Neural crest cell (in vitro differentiated cells): ENCODE measurements at regions not wholly inside any gene's neighbourhood (a gene's known extent, or its start where the extent isn't known, plus 50 kb on each side); places are given as distances from the start of the nearest gene placed in this dataset.

Experiments used
- DNase-seq: peaks from one replicate; pipeline ENCODE4 v3.0.0; 2021; ENCODE audit warnings: low read depth, mixed read lengths, low spot score
- H3K27ac Mint-ChIP-seq: one replicate; pipeline ENCODE4 v1.8.0; 2021; ENCODE audit warnings: mild to moderate bottlenecking, mixed read lengths; ENCODE audit not compliant: unreplicated experiment
- H3K27me3 Mint-ChIP-seq: 2 replicates; pipeline ENCODE4 v1.8.0; 2021; ENCODE audit warnings: low read depth, mild to moderate bottlenecking, mixed read lengths
- H3K36me3 Mint-ChIP-seq: 2 replicates; pipeline ENCODE4 v1.8.0; 2021; ENCODE audit warnings: low read depth, mild to moderate bottlenecking, mixed read lengths
- H3K4me1 Mint-ChIP-seq: 2 replicates; pipeline ENCODE4 v1.8.0; 2021; ENCODE audit warnings: mixed read lengths
- H3K4me3 Mint-ChIP-seq: one replicate; pipeline ENCODE4 v1.8.0; 2021; ENCODE audit warnings: mild to moderate bottlenecking, mixed read lengths
- H3K9me3 Mint-ChIP-seq: 2 replicates; pipeline ENCODE4 v1.8.0; 2021; ENCODE audit warnings: mixed read lengths
- TF ChIP-seq, protein P1 (sequence below): fragments of 200-600 bp; sonication (generic); conservative IDR thresholded peaks from 2 replicates; pipeline ENCODE4 v1.5.0; 2021; ENCODE audit warnings: antibody characterized with exemption, mild to moderate bottlenecking

GRCh38 chr16:74052016-74052415 lies 244.6 kb upstream of the PSMD7 start:
- Mint-ChIP-seq H3K4me1 (no peaks in the 10 kb centered on the region), H3K27me3 (no peaks in the 10 kb centered on the region), H3K27ac (no peak overlapping the region), H3K36me3 (no peaks in the 10 kb centered on the region), H3K4me3 (no peak overlapping the region), H3K9me3 (peaks cover 16% of the 10 kb centered on the region)
- no peak for DNase-seq
- TF ChIP-seq, protein P1, sequence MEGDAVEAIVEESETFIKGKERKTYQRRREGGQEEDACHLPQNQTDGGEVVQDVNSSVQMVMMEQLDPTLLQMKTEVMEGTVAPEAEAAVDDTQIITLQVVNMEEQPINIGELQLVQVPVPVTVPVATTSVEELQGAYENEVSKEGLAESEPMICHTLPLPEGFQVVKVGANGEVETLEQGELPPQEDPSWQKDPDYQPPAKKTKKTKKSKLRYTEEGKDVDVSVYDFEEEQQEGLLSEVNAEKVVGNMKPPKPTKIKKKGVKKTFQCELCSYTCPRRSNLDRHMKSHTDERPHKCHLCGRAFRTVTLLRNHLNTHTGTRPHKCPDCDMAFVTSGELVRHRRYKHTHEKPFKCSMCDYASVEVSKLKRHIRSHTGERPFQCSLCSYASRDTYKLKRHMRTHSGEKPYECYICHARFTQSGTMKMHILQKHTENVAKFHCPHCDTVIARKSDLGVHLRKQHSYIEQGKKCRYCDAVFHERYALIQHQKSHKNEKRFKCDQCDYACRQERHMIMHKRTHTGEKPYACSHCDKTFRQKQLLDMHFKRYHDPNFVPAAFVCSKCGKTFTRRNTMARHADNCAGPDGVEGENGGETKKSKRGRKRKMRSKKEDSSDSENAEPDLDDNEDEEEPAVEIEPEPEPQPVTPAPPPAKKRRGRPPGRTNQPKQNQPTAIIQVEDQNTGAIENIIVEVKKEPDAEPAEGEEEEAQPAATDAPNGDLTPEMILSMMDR: no peak

DNA sequence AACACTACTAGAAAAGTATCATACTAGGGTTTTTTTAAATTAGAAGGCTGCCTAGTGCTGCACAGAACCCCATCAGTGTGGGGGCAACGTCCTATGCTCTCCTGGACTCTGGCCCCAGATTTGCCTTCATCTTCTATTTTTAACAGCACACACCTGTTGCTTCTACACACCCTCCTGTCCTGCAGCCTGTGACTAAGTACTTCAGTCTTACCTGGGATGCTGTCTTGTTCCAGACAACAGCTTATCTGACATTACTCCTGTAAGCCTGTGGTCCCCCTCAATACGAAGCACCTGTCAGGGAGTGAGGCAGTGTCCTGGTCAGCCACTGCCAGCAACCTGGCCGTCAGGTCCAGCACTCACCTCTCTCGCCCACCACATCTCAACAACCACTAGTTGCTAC lies 247.6 kb upstream of the PSMD7 start:
- no peaks in the 10 kb centered on the region for H3K4me1 Mint-ChIP-seq
- TF ChIP-seq, protein P1: no peak
- no peaks in the 10 kb centered on the region for H3K9me3 Mint-ChIP-seq
- DNase-seq: no peak
- no peak overlapping the region for H3K27ac Mint-ChIP-seq
- no peaks in the 10 kb centered on the region for H3K36me3 Mint-ChIP-seq
- no peak overlapping the region for H3K4me3 Mint-ChIP-seq
- H3K27me3 Mint-ChIP-seq: no peaks in the 10 kb centered on the region

GRCh38 chr16:74046524-74046923 lies 250.1 kb upstream of the PSMD7 start:
- Mint-ChIP-seq H3K27me3 (no peaks in the 10 kb centered on the region), H3K27ac (no peak overlapping the region)
- no peak for DNase-seq

GRCh38 chr16:74045513-74045912 lies 251.1 kb upstream of the PSMD7 start:
- no peak overlapping the region for H3K4me3 Mint-ChIP-seq
- no peaks in the 10 kb centered on the region for H3K27me3 Mint-ChIP-seq
- TF ChIP-seq, protein P1: no peak
- no peaks in the 10 kb centered on the region for H3K36me3 Mint-ChIP-seq
- H3K4me1 Mint-ChIP-seq: no peaks in the 10 kb centered on the region
- DNase-seq: no peak
- H3K27ac Mint-ChIP-seq: no peak overlapping the region
- H3K9me3 Mint-ChIP-seq: no peaks in the 10 kb centered on the region

More at GRCh38 chr16:74046524-74046923, 250.1 kb upstream of the PSMD7 start:
- Mint-ChIP-seq H3K36me3 (no peaks in the 10 kb centered on the region), H3K9me3 (no peaks in the 10 kb centered on the region), H3K4me3 (no peak overlapping the region), H3K4me1 (no peaks in the 10 kb centered on the region)
- TF ChIP-seq, protein P1: no peak

GRCh38 chr16:74035816-74036215 lies 260.8 kb upstream of the PSMD7 start:
- no peak for DNase-seq
- TF ChIP-seq, protein P1: peak; percentile 61
- peaks cover 3% of the 10 kb centered on the region for H3K27me3 Mint-ChIP-seq
- peaks cover 41% of the 10 kb centered on the region for H3K4me1 Mint-ChIP-seq
- no peaks in the 10 kb centered on the region for H3K36me3 Mint-ChIP-seq
- H3K27ac Mint-ChIP-seq: no peak overlapping the region
- no peaks in the 10 kb centered on the region for H3K9me3 Mint-ChIP-seq
- H3K4me3 Mint-ChIP-seq: no peak overlapping the region

GRCh38 chr16:74034862-74035261 lies 261.8 kb upstream of the PSMD7 start:
- DNase-seq: peak; percentile 32
- peaks cover 51% of the 10 kb centered on the region for H3K4me1 Mint-ChIP-seq
- H3K27ac Mint-ChIP-seq: no peak overlapping the region
- no peaks in the 10 kb centered on the region for H3K36me3 Mint-ChIP-seq
- peaks cover 3% of the 10 kb centered on the region for H3K27me3 Mint-ChIP-seq
- H3K9me3 Mint-ChIP-seq: no peaks in the 10 kb centered on the region
- TF ChIP-seq, protein P1: peak; percentile 71
- no peak overlapping the region for H3K4me3 Mint-ChIP-seq
